ENCODE measurements at regions not wholly inside any gene's neighbourhood (a gene's known extent, or its start where the extent isn't known, plus 50 kb on each side); places are given as distances from the start of the nearest gene placed in this dataset.

DNA sequence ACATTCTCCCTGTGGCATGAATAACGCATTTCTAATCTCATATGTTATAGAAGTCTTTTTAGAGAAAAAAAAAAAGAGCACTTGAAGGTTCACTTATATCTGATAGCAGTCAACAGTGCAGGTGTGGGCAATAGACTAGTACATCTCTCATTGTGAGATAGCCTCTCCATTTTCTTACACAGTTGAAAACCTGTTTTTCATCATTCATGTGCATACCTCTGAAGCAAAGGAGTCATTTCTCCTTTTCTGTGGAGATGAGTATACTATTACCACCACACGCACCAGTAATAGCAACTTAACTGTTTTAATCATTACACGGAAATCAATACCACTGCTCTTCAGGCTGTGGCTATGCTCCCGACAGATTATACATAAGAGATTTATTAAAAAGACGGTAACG is 1653.3 kb upstream of the TMEFF2 start:
- TF ChIP-seq, protein P1, sequence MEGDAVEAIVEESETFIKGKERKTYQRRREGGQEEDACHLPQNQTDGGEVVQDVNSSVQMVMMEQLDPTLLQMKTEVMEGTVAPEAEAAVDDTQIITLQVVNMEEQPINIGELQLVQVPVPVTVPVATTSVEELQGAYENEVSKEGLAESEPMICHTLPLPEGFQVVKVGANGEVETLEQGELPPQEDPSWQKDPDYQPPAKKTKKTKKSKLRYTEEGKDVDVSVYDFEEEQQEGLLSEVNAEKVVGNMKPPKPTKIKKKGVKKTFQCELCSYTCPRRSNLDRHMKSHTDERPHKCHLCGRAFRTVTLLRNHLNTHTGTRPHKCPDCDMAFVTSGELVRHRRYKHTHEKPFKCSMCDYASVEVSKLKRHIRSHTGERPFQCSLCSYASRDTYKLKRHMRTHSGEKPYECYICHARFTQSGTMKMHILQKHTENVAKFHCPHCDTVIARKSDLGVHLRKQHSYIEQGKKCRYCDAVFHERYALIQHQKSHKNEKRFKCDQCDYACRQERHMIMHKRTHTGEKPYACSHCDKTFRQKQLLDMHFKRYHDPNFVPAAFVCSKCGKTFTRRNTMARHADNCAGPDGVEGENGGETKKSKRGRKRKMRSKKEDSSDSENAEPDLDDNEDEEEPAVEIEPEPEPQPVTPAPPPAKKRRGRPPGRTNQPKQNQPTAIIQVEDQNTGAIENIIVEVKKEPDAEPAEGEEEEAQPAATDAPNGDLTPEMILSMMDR (tag by site-specific recombination; IDR thresholded peaks at IDR 0.05) = no peak
- no peak for TF ChIP-seq ZSCAN16 (tag by site-specific recombination; IDR thresholded peaks at IDR 0.05)
- no peak for TF ChIP-seq ZNF274 (IDR thresholded peaks at IDR 0.05; ENCODE audit: low read length)
- TF ChIP-seq ZNF274 (tag by site-specific recombination; IDR thresholded peaks at IDR 0.05; ENCODE audit: borderline replicate concordance) = no peak
- TF ChIP-seq, protein P2, sequence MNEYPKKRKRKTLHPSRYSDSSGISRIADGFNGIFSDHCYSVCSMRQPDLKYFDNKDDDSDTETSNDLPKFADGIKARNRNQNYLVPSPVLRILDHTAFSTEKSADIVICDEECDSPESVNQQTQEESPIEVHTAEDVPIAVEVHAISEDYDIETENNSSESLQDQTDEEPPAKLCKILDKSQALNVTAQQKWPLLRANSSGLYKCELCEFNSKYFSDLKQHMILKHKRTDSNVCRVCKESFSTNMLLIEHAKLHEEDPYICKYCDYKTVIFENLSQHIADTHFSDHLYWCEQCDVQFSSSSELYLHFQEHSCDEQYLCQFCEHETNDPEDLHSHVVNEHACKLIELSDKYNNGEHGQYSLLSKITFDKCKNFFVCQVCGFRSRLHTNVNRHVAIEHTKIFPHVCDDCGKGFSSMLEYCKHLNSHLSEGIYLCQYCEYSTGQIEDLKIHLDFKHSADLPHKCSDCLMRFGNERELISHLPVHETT (tag by site-specific recombination; IDR thresholded peaks at IDR 0.05) = no peak
- no peak for TF ChIP-seq ZNF391 (tag by site-specific recombination; IDR thresholded peaks at IDR 0.05; ENCODE audit: borderline replicate concordance, low read depth)
- no peak for TF ChIP-seq ZNF514 (tag by site-specific recombination; IDR thresholded peaks at IDR 0.05)
- no peak for TF ChIP-seq ZNF777 (tag by site-specific recombination; IDR thresholded peaks at IDR 0.05; ENCODE audit: borderline replicate concordance)
- TF ChIP-seq ZNF37A (tag by site-specific recombination; IDR thresholded peaks at IDR 0.05) = no peak
